Loucy (cell line): ENCODE measurements at regions not wholly inside any gene's neighbourhood (a gene's known extent, or its start where the extent isn't known, plus 50 kb on each side); places are given as distances from the start of the nearest gene placed in this dataset.

Source experiments
- H2AFZ ChIP-seq: fragments of 200-600 bp; sonication (generic); 2 replicates; pipeline ENCODE4 v1.6.0; 2016; ENCODE audit warnings: antibody characterized with exemption, mild to moderate bottlenecking, low read length, moderate library complexity
- H3F3A ChIP-seq: fragments of 200-600 bp; 2 replicates; pipeline ENCODE4 v1.6.0; 2016; ENCODE audit warnings: antibody characterized with exemption, low read depth, mild to moderate bottlenecking
- H3K27me3 ChIP-seq: fragments of 200-600 bp; sonication (generic); 2 replicates; pipeline ENCODE4 v1.6.1; 2014; ENCODE audit warnings: low read length, mild to moderate bottlenecking; ENCODE audit not compliant: insufficient read depth, poor library complexity, severe bottlenecking
- H3K36me3 ChIP-seq: fragments of 200-600 bp; sonication (generic); 2 replicates; pipeline ENCODE4 v1.6.1; 2016; ENCODE audit warnings: low read length; ENCODE audit not compliant: insufficient read depth
- H3K4me1 ChIP-seq: fragments of 200-600 bp; sonication (generic); 2 replicates; pipeline ENCODE4 v1.5.1; 2014; ENCODE audit warnings: low read length, mild to moderate bottlenecking; ENCODE audit not compliant: insufficient read depth, poor library complexity, severe bottlenecking
- H3K4me2 ChIP-seq: fragments of 200-600 bp; sonication (generic); 2 replicates; pipeline ENCODE4 v1.6.0; 2014; ENCODE audit warnings: antibody characterized with exemption, low read length, low read depth, mild to moderate bottlenecking; ENCODE audit not compliant: poor library complexity, severe bottlenecking
- H3K4me3 ChIP-seq: fragments of 200-600 bp; sonication (generic); 2 replicates; pipeline ENCODE4 v1.5.1; 2014; ENCODE audit warnings: low read length, mild to moderate bottlenecking, mixed read lengths; ENCODE audit not compliant: poor library complexity, severe bottlenecking
- H3K79me2 ChIP-seq: fragments of 200-600 bp; sonication (generic); 2 replicates; pipeline ENCODE4 v1.6.1; 2014; ENCODE audit warnings: low read length; ENCODE audit not compliant: insufficient read depth
- H3K9ac ChIP-seq: fragments of 200-600 bp; sonication (generic); 2 replicates; pipeline ENCODE4 v1.6.0; 2014; ENCODE audit warnings: mild to moderate bottlenecking, low read depth, low read length, moderate library complexity; ENCODE audit not compliant: poor library complexity, severe bottlenecking
- H3K9me2 ChIP-seq: fragments of 200-600 bp; sonication (generic); replicated peaks from 2 replicates; pipeline ENCODE4 v1.6.1; 2016; ENCODE audit warnings: low read depth, low read length, mixed read lengths
- H3K9me3 ChIP-seq: fragments of 200-600 bp; sonication (generic); 2 replicates; pipeline ENCODE4 v1.6.1; 2014; ENCODE audit warnings: mild to moderate bottlenecking, antibody characterized with exemption, low read length, low read depth; ENCODE audit not compliant: insufficient read depth
- H4K20me1 ChIP-seq: fragments of 200-600 bp; sonication (generic); 2 replicates; pipeline ENCODE4 v1.6.0; 2014; ENCODE audit warnings: antibody characterized with exemption, low read length, mild to moderate bottlenecking; ENCODE audit not compliant: insufficient read depth, poor library complexity, severe bottlenecking
- EZH2phosphoT487 ChIP-seq: fragments of 200-600 bp; IDR thresholded peaks from 2 replicates; pipeline ENCODE4 v1.6.1; 2018; ENCODE audit warnings: antibody characterized with exemption, mild to moderate bottlenecking, moderate library complexity, borderline replicate concordance
- TF ChIP-seq, protein P1 (sequence below): fragments of 200-600 bp; sonication (generic); conservative IDR thresholded peaks from 2 replicates; pipeline ENCODE4 v1.5.1; 2014; ENCODE audit warnings: mild to moderate bottlenecking, antibody characterized with exemption, low read length

DNA sequence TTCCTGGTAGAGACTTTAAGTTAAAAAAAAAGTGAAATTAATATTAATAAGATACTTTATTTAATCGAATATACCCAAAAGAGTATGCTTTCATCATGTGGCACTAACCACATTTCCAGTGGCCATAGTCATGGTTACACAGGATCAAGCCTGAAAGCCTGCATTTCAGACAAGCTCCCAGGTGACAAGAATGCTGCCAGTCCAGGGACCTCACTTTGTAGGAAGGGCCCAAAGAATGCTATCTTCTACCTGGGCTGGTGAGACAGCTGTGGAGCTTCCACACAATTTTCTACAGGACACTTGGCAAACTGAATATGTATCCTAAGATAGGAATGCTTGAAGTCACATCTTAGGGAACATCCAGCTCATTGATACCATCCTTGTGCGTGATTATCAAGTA lies 203.8 kb downstream of the AUH start:
- Histone ChIP-seq H3K36me3 (no peaks in the 10 kb centered on the region), H3K9ac (peak overlapping the region; percentile 41), H4K20me1 (no peaks in the 10 kb centered on the region), H3K4me2 (no peak overlapping the region), H3K79me2 (peaks cover 18% of the 10 kb centered on the region; the same call in 1 of the 2 replicates), H2AFZ (no peak overlapping the region), H3F3A (0 out of 2 replicates have a peak, but pooled peaks cover under 1% of the 10 kb centered on the region), H3K4me3 (no peak overlapping the region), H3K9me3 (peaks cover 6% of the 10 kb centered on the region; the same call in 1 of the 2 replicates), H3K9me2 (no peaks in the 10 kb centered on the region), H3K27me3 (no peaks in the 10 kb centered on the region), H3K4me1 (peaks cover 67% of the 10 kb centered on the region)
- TF ChIP-seq, protein P1, sequence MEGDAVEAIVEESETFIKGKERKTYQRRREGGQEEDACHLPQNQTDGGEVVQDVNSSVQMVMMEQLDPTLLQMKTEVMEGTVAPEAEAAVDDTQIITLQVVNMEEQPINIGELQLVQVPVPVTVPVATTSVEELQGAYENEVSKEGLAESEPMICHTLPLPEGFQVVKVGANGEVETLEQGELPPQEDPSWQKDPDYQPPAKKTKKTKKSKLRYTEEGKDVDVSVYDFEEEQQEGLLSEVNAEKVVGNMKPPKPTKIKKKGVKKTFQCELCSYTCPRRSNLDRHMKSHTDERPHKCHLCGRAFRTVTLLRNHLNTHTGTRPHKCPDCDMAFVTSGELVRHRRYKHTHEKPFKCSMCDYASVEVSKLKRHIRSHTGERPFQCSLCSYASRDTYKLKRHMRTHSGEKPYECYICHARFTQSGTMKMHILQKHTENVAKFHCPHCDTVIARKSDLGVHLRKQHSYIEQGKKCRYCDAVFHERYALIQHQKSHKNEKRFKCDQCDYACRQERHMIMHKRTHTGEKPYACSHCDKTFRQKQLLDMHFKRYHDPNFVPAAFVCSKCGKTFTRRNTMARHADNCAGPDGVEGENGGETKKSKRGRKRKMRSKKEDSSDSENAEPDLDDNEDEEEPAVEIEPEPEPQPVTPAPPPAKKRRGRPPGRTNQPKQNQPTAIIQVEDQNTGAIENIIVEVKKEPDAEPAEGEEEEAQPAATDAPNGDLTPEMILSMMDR = no peak
- no peak for TF ChIP-seq EZH2phosphoT487

DNA sequence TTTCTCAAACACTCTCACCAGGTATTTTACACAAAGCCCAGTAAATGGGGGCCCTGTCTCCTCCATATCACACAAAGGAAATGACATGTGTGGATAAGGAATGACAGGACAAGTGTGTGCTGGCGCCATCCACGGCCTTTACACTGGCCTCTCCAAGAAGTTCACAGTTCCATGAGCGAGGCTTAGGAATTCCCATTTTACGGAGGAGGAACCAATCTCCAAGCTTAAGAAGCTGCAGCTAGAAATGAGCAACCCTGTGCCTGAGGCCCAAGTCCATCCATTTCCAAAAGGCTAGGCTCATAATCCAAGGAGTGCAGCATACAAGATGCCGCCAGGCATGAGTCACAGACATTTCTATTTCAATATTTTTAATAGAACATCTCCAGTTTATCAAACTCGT lies 203.4 kb downstream of the AUH start:
- TF ChIP-seq, protein P1 = no peak
- no peak for TF ChIP-seq EZH2phosphoT487
- no peak overlapping the region for H2AFZ ChIP-seq
- H3K4me1 ChIP-seq = peaks cover 69% of the 10 kb centered on the region
- no peak overlapping the region for H3K4me2 ChIP-seq
- no peaks in the 10 kb centered on the region for H3K36me3 ChIP-seq
- H3K9ac ChIP-seq = peak overlapping the region; percentile 41
- no peaks in the 10 kb centered on the region for H4K20me1 ChIP-seq
- no peaks in the 10 kb centered on the region for H3K9me2 ChIP-seq
- 0 out of 2 replicates have a peak, but pooled peaks cover 2% of the 10 kb centered on the region for H3K9me3 ChIP-seq
- H3K4me3 ChIP-seq = no peak overlapping the region
- H3K79me2 ChIP-seq = peaks cover 19% of the 10 kb centered on the region; the same call in 1 of the 2 replicates
- H3F3A ChIP-seq = 0 out of 2 replicates have a peak, but pooled peaks cover 5% of the 10 kb centered on the region
- no peaks in the 10 kb centered on the region for H3K27me3 ChIP-seq

DNA sequence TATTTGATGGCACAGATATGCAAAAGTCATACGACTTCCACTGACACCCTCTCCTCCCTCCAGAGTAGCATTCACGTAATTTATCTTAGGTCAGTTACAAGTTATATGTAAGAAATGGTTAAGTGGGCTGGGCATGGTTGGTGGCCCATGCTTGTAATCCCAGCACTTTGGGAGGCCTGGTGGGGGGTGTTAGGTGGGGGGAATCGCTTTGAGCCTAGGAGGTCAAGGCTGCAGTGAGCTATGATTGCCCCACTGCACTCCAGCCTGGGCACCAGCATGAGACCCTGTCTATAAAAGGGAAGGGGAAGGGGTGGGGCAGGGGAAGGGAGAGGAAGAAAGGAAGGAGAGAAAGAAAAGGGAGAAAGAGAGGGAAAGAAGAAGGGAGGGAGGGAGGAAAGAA lies 202.8 kb downstream of the AUH start:
- H4K20me1 ChIP-seq = no peaks in the 10 kb centered on the region
- no peak overlapping the region for H2AFZ ChIP-seq
- H3K4me2 ChIP-seq = no peak overlapping the region
- H3K9ac ChIP-seq = peak overlapping the region; percentile 41
- H3K9me3 ChIP-seq = no peaks in the 10 kb centered on the region
- no peaks in the 10 kb centered on the region for H3K27me3 ChIP-seq
- no peak overlapping the region for H3K4me3 ChIP-seq
- peaks cover 24% of the 10 kb centered on the region; the same call in 1 of the 2 replicates for H3K79me2 ChIP-seq
- peaks cover 74% of the 10 kb centered on the region for H3K4me1 ChIP-seq
- H3F3A ChIP-seq = 0 out of 2 replicates have a peak, but pooled peaks cover 7% of the 10 kb centered on the region
- TF ChIP-seq, protein P1 = no peak
- TF ChIP-seq EZH2phosphoT487 = no peak
- no peaks in the 10 kb centered on the region for H3K36me3 ChIP-seq
- no peaks in the 10 kb centered on the region for H3K9me2 ChIP-seq
